ENCODE measurements at regions not wholly inside any gene's neighbourhood (a gene's known extent, or its start where the extent isn't known, plus 50 kb on each side); places are given as distances from the start of the nearest gene placed in this dataset.

- TF ChIP-seq TCF7L2 (IDR thresholded peaks at IDR 0.05; ENCODE audit: low read depth, low read length): no peak
- TF ChIP-seq CTCF (IDR thresholded peaks at IDR 0.05): no peak
- no peak for TF ChIP-seq REST (IDR thresholded peaks at IDR 0.05; ENCODE audit: insufficient read depth in 1 of 2, low read depth in 2 of 2, low read length in 1 of 2)
- no peak for TF ChIP-seq POLR2AphosphoS5 (IDR thresholded peaks at IDR 0.05; ENCODE audit: low read depth, low read length)
- TF ChIP-seq SIN3A (IDR thresholded peaks at IDR 0.05; ENCODE audit: borderline replicate concordance, insufficient read depth, low read depth, low read length): no peak
Measured at GRCh38 chr4:167939863-167940616, 152.3 kb upstream of the ANXA10 start.

Data from Panc1 (cell line).